Caco-2 (cell line): ENCODE measurements at regions not wholly inside any gene's neighbourhood (a gene's known extent, or its start where the extent isn't known, plus 50 kb on each side); places are given as distances from the start of the nearest gene placed in this dataset.

Source experiments
- BruUV-seq: library from RNA; stranded (reverse); fragments of 400-500 nt; replicated peaks from 2 replicates; lab custom pipeline; 2021; lab: Mats Ljungman, UMichigan
- CTCF ChIA-PET: fragments of 300-600 bp; sonication (Branson Sonifier 250); formaldehyde crosslinking; loops from one replicate; lab custom pipeline; 2022; ENCODE audit warnings: antibody characterized with exemption; lab: Charles Lee
- POLR2A ChIA-PET: fragments of 300-600 bp; sonication (Branson Sonifier 250); formaldehyde crosslinking; loops from one replicate; lab custom pipeline; 2022; ENCODE audit warnings: antibody characterized with exemption; lab: Charles Lee
- DNase-seq, 2 experiments: peaks; one replicate each; pipeline versions ENCODE4 v3.0.0 to v3.0.0-alpha.2; 2020 to 2022
- H3K27me3 ChIP-seq: replicated peaks from 2 replicates; pipeline ENCODE4 v1.6.0; 2011; ENCODE audit warnings: low read length; ENCODE audit not compliant: control insufficient read depth, insufficient read depth
- H3K36me3 ChIP-seq: 2 replicates; pipeline ENCODE4 v1.5.1; 2011; ENCODE audit warnings: low read length; ENCODE audit not compliant: control insufficient read depth, insufficient read depth
- H3K4me1 ChIP-seq: fragments of 250-450 bp; sonication (Bioruptor Pico); 2 replicates; pipeline ENCODE4 v1.5.1; 2020; ENCODE audit warnings: mild to moderate bottlenecking
- H3K4me3 ChIP-seq: 2 replicates; pipeline ENCODE4 v1.5.1; 2011; ENCODE audit warnings: low read depth, mild to moderate bottlenecking, control low read depth, low read length
- H3K9me3 ChIP-seq: fragments of 250-450 bp; sonication (Bioruptor Pico); 2 replicates; pipeline ENCODE4 v1.5.1; 2020; ENCODE audit warnings: mild to moderate bottlenecking, moderate library complexity
- H3K27ac Mint-ChIP-seq: one replicate; pipeline ENCODE4 v1.8.0; 2022; ENCODE audit warnings: mixed read lengths; ENCODE audit not compliant: unreplicated experiment
- H3K27me3 Mint-ChIP-seq: one replicate; pipeline ENCODE4 v1.8.0; 2022; ENCODE audit warnings: mixed read lengths; ENCODE audit not compliant: insufficient read depth, unreplicated experiment
- H3K36me3 Mint-ChIP-seq: one replicate; pipeline ENCODE4 v1.8.0; 2022; ENCODE audit warnings: mild to moderate bottlenecking, mixed read lengths; ENCODE audit not compliant: insufficient read depth, unreplicated experiment
- H3K4me1 Mint-ChIP-seq: one replicate; pipeline ENCODE4 v1.8.0; 2022; ENCODE audit warnings: low read depth, mixed read lengths; ENCODE audit not compliant: unreplicated experiment
- H3K4me3 Mint-ChIP-seq: one replicate; pipeline ENCODE4 v1.8.0; 2022; ENCODE audit warnings: mild to moderate bottlenecking, moderate library complexity, mixed read lengths; ENCODE audit not compliant: unreplicated experiment
- H3K9me3 Mint-ChIP-seq: one replicate; pipeline ENCODE4 v1.8.0; 2022; ENCODE audit warnings: mixed read lengths; ENCODE audit not compliant: unreplicated experiment
- CTCF ChIP-seq, 2 experiments: fragments of 200-600 bp in 1 of 2; IDR thresholded peaks; 1 replicate in 1 of 2; 2 replicates in 1 of 2; pipeline versions ENCODE4 v1.5.1 to v1.8.0; 2011 to 2022; ENCODE audit warnings: antibody characterized with exemption in 1 of 2, control low read depth in 1 of 2, inconsistent platforms in 1 of 2, low read depth in 1 of 2, low read length in 1 of 2, mild to moderate bottlenecking in 1 of 2, moderate library complexity in 1 of 2; ENCODE audit not compliant: insufficient read depth in 1 of 2, severe bottlenecking in 1 of 2, unreplicated experiment in 1 of 2
- intact Hi-C: fragments of 100-400 bp; cut with micrococcal nuclease; formaldehyde crosslinking; loops from one replicate; pipeline ENCODE4 v1.10.0; 2022; ENCODE audit not compliant: unreplicated experiment

GRCh38 chr1:47519491-47519890 is 81.6 kb downstream of the FOXD2 start:
- no peaks in the 10 kb centered on the region for H3K36me3 Mint-ChIP-seq
- ChIA-PET CTCF (interaction anchor here (1.9 kb wide), 1 partner anchor 82 kb away, joined by 12 read pairs; the partner anchor contains the start of gene FOXD2), POLR2A (no interaction called here)
- no peaks in the 10 kb centered on the region for H3K27me3 Mint-ChIP-seq
- BruUV-seq, result no TSS peak
- no peak overlapping the region for H3K4me3 ChIP-seq
- peaks cover 9% of the 10 kb centered on the region for H3K4me1 Mint-ChIP-seq
- H3K4me3 Mint-ChIP-seq, result no peak overlapping the region
- TF ChIP-seq CTCF (IDR thresholded peaks at IDR 0.05; ENCODE audit: insufficient read depth in 1 of 2, low read depth in 1 of 2, low read length in 1 of 2, severe bottlenecking in 1 of 2, unreplicated experiment in 1 of 2), result no peak
- no peaks in the 10 kb centered on the region for H3K9me3 Mint-ChIP-seq
- no peaks in the 10 kb centered on the region for H3K4me1 ChIP-seq
- H3K9me3 ChIP-seq, result no peaks in the 10 kb centered on the region; the same call in 1 of the 2 replicates
- no peak overlapping the region for H3K27ac Mint-ChIP-seq
- no peaks in the 10 kb centered on the region for H3K36me3 ChIP-seq
- no peak for DNase-seq
- intact Hi-C loops, result no loop called here
- H3K27me3 ChIP-seq, result no peaks in the 10 kb centered on the region

- Histone ChIP-seq H3K27me3 (no peaks in the 10 kb centered on the region), H3K4me1 (no peaks in the 10 kb centered on the region), H3K4me3 (no peak overlapping the region), H3K36me3 (no peaks in the 10 kb centered on the region), H3K9me3 (no peaks in the 10 kb centered on the region; the same call in 1 of the 2 replicates)
- Mint-ChIP-seq H3K27ac (no peak overlapping the region), H3K27me3 (no peaks in the 10 kb centered on the region), H3K9me3 (no peaks in the 10 kb centered on the region), H3K36me3 (no peaks in the 10 kb centered on the region), H3K4me3 (no peak overlapping the region), H3K4me1 (peaks cover 12% of the 10 kb centered on the region)
- ChIA-PET POLR2A (no interaction called here), CTCF (interaction anchor here (1.9 kb wide), 1 partner anchor 82 kb away, joined by 12 read pairs; the partner anchor contains the start of gene FOXD2)
- BruUV-seq, result no TSS peak
- no peak for DNase-seq
- intact Hi-C loops, result no loop called here
- no peak for TF ChIP-seq CTCF (IDR thresholded peaks at IDR 0.05; ENCODE audit: insufficient read depth in 1 of 2, low read depth in 1 of 2, low read length in 1 of 2, severe bottlenecking in 1 of 2, unreplicated experiment in 1 of 2)
Observed at GRCh38 chr1:47519971-47520370, 82.1 kb downstream of the FOXD2 start.

GRCh38 chr1:47521034-47521881 is 83.4 kb downstream of the FOXD2 start:
- Mint-ChIP-seq H3K9me3 (no peaks in the 10 kb centered on the region), H3K27me3 (no peaks in the 10 kb centered on the region), H3K27ac (no peak overlapping the region), H3K36me3 (no peaks in the 10 kb centered on the region), H3K4me1 (peaks cover 12% of the 10 kb centered on the region), H3K4me3 (no peak overlapping the region)
- TF ChIP-seq CTCF (IDR thresholded peaks at IDR 0.05; ENCODE audit: insufficient read depth in 1 of 2, low read depth in 1 of 2, low read length in 1 of 2, severe bottlenecking in 1 of 2, unreplicated experiment in 1 of 2), result no peak
- no TSS peak for BruUV-seq
- CTCF ChIA-PET, result interaction anchor here (1.5 to 1.9 kb wide), 2 partner anchors 84 kb away, joined by 7 to 12 read pairs; partner anchors contain the start of gene FOXD2
- H3K27me3 ChIP-seq, result no peaks in the 10 kb centered on the region
- no peaks in the 10 kb centered on the region for H3K36me3 ChIP-seq
- no peak for DNase-seq
- POLR2A ChIA-PET, result no interaction called here
- no peaks in the 10 kb centered on the region for H3K4me1 ChIP-seq
- intact Hi-C loops, result no loop called here
- H3K4me3 ChIP-seq, result no peak overlapping the region
- H3K9me3 ChIP-seq, result no peaks in the 10 kb centered on the region
